HEK293T (cell line): ENCODE measurements at regions not wholly inside any gene's neighbourhood (a gene's known extent, or its start where the extent isn't known, plus 50 kb on each side); places are given as distances from the start of the nearest gene placed in this dataset.

Experiments
- FOXK2 ChIP-seq: fragments of 450-650 bp; IDR thresholded peaks from 2 replicates; pipeline ENCODE4 v1.6.1; 2016; ENCODE audit warnings: mild to moderate bottlenecking
- FOXM1 ChIP-seq: fragments of 450-650 bp; IDR thresholded peaks from 2 replicates; pipeline ENCODE4 v1.6.1; 2017; ENCODE audit warnings: mild to moderate bottlenecking, borderline replicate concordance
- SP1 ChIP-seq: fragments of 450-650 bp; IDR thresholded peaks from 2 replicates; pipeline ENCODE4 v1.6.1; 2017
- SUZ12 ChIP-seq: fragments of 450-650 bp; IDR thresholded peaks from 2 replicates; pipeline ENCODE4 v1.6.1; 2016; ENCODE audit warnings: mild to moderate bottlenecking

- TF ChIP-seq FOXK2 (no peak), SUZ12 (no peak), SP1 (no peak), FOXM1 (no peak)
Observed at GRCh38 chr13:109977212-109977968, 191.0 kb upstream of the IRS2 start.
